ENCODE measurements at regions not wholly inside any gene's neighbourhood (a gene's known extent, or its start where the extent isn't known, plus 50 kb on each side); places are given as distances from the start of the nearest gene placed in this dataset.

DNA sequence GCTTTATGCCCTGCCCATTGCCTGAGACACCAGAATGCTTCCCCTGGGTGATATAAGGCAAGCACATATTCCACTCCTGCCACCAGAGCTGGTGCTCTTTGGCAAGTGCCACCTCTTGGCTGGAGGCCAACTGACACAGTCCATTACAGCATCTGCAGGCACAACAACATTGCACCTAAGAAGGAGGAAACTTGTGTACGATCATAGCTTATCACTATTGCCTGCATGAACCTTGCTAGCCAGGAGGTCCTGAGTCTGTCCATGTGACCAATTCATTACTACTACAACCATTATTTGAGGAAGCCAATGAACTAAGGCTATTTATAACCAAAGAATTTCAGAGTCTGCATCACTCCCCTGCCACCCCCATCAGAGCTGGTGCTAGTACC is 119.8 kb upstream of the SCAF11 start:
- H4K20me1 ChIP-seq (ENCODE audit: insufficient read depth, low read length) = no peaks in the 10 kb centered on the region
- H3K27ac ChIP-seq (ENCODE audit: insufficient read depth, low read length) = no peak overlapping the region
- TF ChIP-seq NFE2L2 (IDR thresholded peaks at IDR 0.05; ENCODE audit: low read depth, low read length) (no peak), CHD1 (IDR thresholded peaks at IDR 0.05; ENCODE audit: low read depth, low read length) (no peak), POLR2A (IDR thresholded peaks at IDR 0.05; ENCODE audit: low read depth, low read length) (no peak), MXI1 (IDR thresholded peaks at IDR 0.05; ENCODE audit: borderline replicate concordance, low read depth, low read length) (no peak)
- H3K4ac ChIP-seq (ENCODE audit: low read depth, low read length) = no peak overlapping the region
- ChIA-PET CTCF (interaction anchor here (0.8 to 1.0 kb wide), 2 partner anchors 15 to 19 kb away, joined by 3 to 5 read pairs; no protein-coding TSS in a partner anchor), POLR2A (ENCODE audit: unreplicated experiment) (interaction anchor here (0.6 kb wide), 1 partner anchor 255 kb away, joined by 3 read pairs; no protein-coding TSS in a partner anchor)
- no peak for DNase-seq
- H3K9me1 ChIP-seq (ENCODE audit: insufficient read depth, low read length) = no peaks in the 10 kb centered on the region
- no peak overlapping the region for H3K9ac ChIP-seq (ENCODE audit: low read depth, low read length)
- H2BK15ac ChIP-seq (ENCODE audit: low read depth, low read length) = no peak overlapping the region
- no peaks in the 10 kb centered on the region for H3K4me1 ChIP-seq (ENCODE audit: control insufficient read depth, insufficient read depth, low read length)
- H3K23ac ChIP-seq (ENCODE audit: low read depth, low read length) = no peak overlapping the region
- no peak overlapping the region for H2BK20ac ChIP-seq (ENCODE audit: low read depth, low read length)
- no CpG with 5 or more reads among the region's 1 CpG for WGBS, 2 experiments (ENCODE audit: extremely low coverage in 2 of 2, insufficient read length in 1 of 2)
- no peak overlapping the region for H2BK5ac ChIP-seq (ENCODE audit: low read depth, low read length, poor library complexity, severe bottlenecking)
- no peak overlapping the region for H3K14ac ChIP-seq (replicated peaks; ENCODE audit: low read depth, low read length)
- no peak overlapping the region for H3K56ac ChIP-seq (ENCODE audit: extremely low read depth, insufficient read depth, low read length)
- H3K18ac ChIP-seq (ENCODE audit: low read depth, low read length) = no peak overlapping the region
- BruUV-seq (replicated peaks) = no TSS peak
- no peak overlapping the region for H3K4me2 ChIP-seq (ENCODE audit: low read depth, low read length)
- no peak overlapping the region for H4K91ac ChIP-seq (ENCODE audit: insufficient read depth, low read depth, low read length)
- in situ Hi-C loops (cut with MboI; ENCODE audit: low sequenced_read_pairs) (no loop called here), dilution Hi-C loops (cut with HindIII; ENCODE audit: low sequenced_read_pairs, unreplicated experiment) (no loop called here), intact Hi-C loops (cut with micrococcal nuclease) (no loop called here)
- H3K36me3 ChIP-seq (ENCODE audit: control insufficient read depth, insufficient read depth, low read length) = no peaks in the 10 kb centered on the region
- H3K27me3 ChIP-seq (ENCODE audit: control insufficient read depth, insufficient read depth, low read length) = peaks cover 2% of the 10 kb centered on the region; the same call in 1 of the 2 replicates
- ATAC-seq (ENCODE audit: low read depth) = no peak
- H3K4me3 ChIP-seq (ENCODE audit: insufficient read depth, low read depth, low read length) = no peak overlapping the region
- no peaks in the 10 kb centered on the region for H3K79me1 ChIP-seq (ENCODE audit: low read depth in 1 of 2, low read length in 2 of 2)
- no peak overlapping the region for H2AK5ac ChIP-seq (ENCODE audit: low read depth, low read length)
- no peak overlapping the region for H2AK9ac ChIP-seq (replicated peaks; ENCODE audit: low read depth, low read length, poor library complexity)
- H4K8ac ChIP-seq (ENCODE audit: low read depth in 2 of 2, low read length in 2 of 2) = no peak overlapping the region
- H3K9me3 ChIP-seq (ENCODE audit: control insufficient read depth, insufficient read depth, low read length) = 0 out of 2 replicates have a peak, but pooled peaks cover 1% of the 10 kb centered on the region
- no peak overlapping the region for H2BK120ac ChIP-seq (ENCODE audit: low read depth, low read length)
- no peak overlapping the region for H4K5ac ChIP-seq (ENCODE audit: low read depth, low read length)
- no peak overlapping the region for H2AFZ ChIP-seq (replicated peaks; ENCODE audit: low read length, poor library complexity)
